ENCODE measurements at regions not wholly inside any gene's neighbourhood (a gene's known extent, or its start where the extent isn't known, plus 50 kb on each side); places are given as distances from the start of the nearest gene placed in this dataset.

DNA sequence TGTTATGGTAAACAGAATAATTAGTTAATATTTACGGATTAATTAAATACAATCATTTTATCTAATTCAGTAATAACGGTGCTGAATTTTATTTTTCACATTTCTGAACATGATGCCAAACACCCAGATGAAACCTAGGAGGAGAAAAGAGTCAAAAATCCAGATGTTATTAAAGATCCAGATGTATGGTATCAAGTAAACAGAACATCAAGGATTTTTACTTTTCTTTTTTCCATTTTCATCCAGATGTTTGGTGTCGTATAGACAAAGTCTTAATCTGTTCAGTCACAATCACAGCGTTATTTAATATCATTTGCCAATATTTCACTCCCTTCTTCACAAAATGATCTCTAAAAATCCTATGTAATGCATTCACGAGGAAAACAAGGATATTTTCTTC, 64.0 kb upstream of the NR2F2 start:
- no peak for DNase-seq

DNA sequence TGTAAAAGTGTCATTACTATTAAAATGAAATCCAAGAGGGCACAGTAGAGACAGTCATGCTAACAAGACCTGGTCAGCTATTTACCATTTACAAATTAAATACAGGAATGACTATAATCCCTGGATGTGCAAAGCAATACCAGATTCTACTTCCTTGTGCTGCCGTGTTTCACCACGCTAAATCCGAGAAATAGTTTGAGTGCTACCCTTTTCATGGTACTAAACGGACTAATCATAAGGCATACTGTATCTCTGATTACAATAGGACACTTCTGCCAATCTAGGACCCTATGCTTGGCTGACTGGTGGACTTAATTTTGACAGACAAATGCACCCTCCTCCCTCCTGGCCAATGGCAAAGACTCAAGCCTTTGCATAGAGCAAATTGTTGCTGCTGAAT, 63.0 kb upstream of the NR2F2 start:
- no peak for DNase-seq

GRCh38 chr15:96268442-96269204, 61.9 kb upstream of the NR2F2 start:
- DNase-seq = no peak

DNA sequence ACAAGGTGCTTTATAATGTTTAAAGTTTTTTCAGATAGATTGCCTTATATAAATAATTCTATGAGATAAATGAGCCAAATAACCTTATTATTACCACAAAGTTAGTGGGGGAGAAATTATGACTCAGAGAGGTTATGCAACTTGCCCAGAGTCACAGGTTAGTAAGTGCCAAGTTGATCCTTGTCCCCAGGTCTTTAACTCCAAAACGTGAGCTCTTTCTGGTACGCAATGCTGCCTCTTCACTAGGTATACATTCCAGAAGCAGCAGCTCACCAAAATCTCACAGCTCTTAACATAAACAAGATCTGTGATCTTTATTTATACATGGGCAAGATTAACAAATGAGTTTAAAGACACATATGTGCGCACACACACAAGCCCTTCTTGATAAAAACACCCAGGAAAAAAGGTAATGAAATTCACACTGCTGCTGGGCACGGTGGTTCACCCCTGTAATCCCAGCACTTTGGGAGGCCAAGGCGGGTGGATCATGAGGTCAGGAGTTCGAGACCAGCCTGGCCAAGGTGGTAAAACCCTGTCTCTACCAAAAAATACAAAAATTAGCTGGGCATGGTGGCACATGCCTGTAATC, 59.8 kb upstream of the NR2F2 start:
- DNase-seq = no peak

DNA sequence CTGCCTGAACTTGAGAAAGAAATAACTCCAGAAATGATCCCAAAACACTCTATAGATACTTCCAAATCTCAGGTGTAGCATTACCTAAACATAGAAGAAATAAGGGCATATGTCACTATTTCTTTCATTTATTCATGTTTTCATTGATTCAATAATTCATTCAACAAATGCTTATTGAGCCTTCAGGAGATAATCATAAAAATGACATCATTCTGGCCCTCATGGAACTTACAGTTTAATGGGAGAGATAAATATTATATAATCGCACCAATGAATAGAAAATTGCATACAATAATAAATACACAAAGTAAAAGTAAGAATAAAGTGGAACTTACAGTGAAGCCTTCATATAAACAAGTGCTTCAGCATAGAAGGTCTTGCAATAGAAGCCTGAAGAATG, 58.1 kb upstream of the NR2F2 start:
- no peak for DNase-seq

GRCh38 chr15:96273317-96274086, 57.0 kb upstream of the NR2F2 start:
- DNase-seq = no peak

DNA sequence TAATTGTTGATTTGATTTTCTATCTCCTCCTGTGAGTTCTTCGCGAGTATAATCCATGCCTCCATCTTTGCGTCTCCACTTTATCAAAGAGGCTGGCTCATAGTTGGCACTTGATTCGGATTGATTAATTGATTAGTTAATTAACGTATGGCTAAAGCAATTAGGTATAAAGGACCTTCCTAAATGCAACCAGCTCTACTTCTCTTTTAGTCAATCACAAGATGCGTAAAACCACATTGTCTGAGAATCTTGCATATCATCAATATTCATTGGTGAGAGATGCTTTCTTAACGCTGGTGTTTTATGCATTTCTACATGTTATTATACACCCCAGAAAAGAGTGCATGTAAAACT, 56.4 kb upstream of the NR2F2 start:
- no peak for DNase-seq

DNA sequence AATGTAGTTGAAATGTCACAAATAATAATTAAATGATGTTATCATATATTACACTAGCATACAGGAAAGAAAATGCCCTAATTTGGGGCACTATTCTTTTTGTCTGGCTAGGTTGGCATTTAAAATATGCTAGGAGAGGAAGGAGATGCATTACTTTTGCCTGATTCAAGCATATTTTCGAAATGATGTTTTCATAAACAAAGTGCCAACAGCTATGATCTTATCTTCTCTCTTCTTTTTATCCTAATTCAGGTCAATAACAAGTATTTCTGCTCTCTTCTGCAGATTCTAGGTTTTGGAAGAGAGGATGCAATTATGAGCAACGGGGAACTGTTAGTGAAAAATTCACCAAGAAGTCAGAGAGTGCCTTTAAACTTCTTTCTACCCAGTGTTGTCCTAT, 55.8 kb upstream of the NR2F2 start:
- no peak for DNase-seq

DNA sequence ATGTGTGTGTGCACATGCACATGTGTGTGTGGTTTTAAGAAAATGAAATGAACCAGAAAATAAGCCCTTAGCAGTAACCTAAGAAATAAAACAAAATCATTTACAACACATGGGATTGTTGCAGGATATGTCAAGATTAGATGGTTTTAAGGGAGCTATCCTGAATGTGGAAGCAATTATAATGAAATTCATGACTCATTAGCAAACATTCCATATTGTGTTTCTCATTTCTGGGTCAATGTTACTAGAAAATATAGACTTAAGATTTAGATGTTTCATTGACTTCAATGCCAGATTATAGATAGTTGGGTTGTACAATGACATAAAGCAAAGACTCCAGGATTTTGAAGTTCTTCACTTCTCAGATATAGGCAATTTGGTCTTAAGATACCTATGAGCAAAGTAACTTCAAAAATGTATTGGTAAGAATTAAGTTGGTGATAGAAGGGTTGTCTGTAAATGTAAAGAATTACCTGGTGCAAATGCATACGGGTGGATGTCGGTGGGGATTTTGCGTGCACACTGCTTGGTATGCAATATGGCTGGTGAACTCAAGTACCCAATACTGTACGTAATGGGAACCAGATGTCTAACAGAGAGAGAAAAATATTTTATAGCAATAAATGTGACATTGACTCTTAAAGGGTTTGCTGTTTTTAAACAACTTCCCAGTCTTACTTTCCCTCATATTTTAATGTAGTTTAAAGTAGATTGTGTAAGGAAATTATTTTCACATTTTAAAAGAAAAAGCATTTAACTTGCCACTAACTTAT, 53.9 kb upstream of the NR2F2 start:
- no peak for DNase-seq
